HG03460 (cell line): ENCODE measurements at regions not wholly inside any gene's neighbourhood (a gene's known extent, or its start where the extent isn't known, plus 50 kb on each side); places are given as distances from the start of the nearest gene placed in this dataset.

ENCODE experiments used
- ATAC-seq: cut with Tn5 transposase; IDR thresholded peaks from one replicate; pipeline ENCODE4 v1.9.1; 2021; ENCODE audit not compliant: unreplicated experiment

GRCh38 chr6:163630572-163630971, 216.1 kb downstream of the QKI start:
- ATAC-seq, result no peak

GRCh38 chr6:163630096-163630495, 215.6 kb downstream of the QKI start:
- ATAC-seq, result no peak
